ENCODE measurements at regions not wholly inside any gene's neighbourhood (a gene's known extent, or its start where the extent isn't known, plus 50 kb on each side); places are given as distances from the start of the nearest gene placed in this dataset.

DNA sequence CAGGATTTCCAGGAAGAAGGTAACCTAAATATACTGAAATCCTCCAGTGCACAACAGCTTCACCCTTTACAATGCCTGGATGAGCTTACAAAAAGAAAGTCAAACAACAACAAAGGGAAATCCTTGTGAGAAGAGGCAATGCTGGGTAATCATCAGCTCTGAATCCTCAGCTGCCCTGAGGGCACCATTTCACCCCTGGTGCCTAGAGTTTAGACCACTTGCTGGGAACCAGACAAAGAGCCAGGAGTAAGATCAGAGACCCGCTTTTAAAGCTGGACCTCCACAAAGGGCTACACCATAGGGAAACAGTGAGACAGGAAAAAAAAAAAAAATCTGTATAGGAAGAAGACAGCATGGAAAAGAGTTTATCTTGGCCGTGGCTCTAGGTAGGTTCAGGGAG lies 97.0 kb downstream of the FOXI3 start:
- TF ChIP-seq CTCF (IDR thresholded peaks at IDR 0.05 in 2 of 3, conservative IDR thresholded peaks at IDR 0.05 in 1 of 3; ENCODE audit: control insufficient read depth in 2 of 3, extremely low read depth in 1 of 3, insufficient read depth in 1 of 3, low read depth in 3 of 3, low read length in 3 of 3) (no peak), POLR2AphosphoS5 (IDR thresholded peaks at IDR 0.05; ENCODE audit: low read length) (no peak), CBX5 (IDR thresholded peaks at IDR 0.05; ENCODE audit: low read depth) (no peak), ZNF274 (IDR thresholded peaks at IDR 0.05; ENCODE audit: insufficient read depth, insufficient read length) (no peak), USF1 (IDR thresholded peaks at IDR 0.05; ENCODE audit: borderline replicate concordance, extremely low read length, insufficient read depth, low read depth, low read length) (no peak), EZH2 (IDR thresholded peaks at IDR 0.05; ENCODE audit: borderline replicate concordance, control insufficient read depth, low read depth, low read length) (no peak), CEBPB (IDR thresholded peaks at IDR 0.05; ENCODE audit: borderline replicate concordance in 1 of 2, low read depth in 2 of 2, low read length in 2 of 2) (no peak), JUNB (IDR thresholded peaks at IDR 0.05) (no peak), HDAC6 (IDR thresholded peaks at IDR 0.05; ENCODE audit: unreplicated experiment) (no peak)
- TF ChIP-seq, protein P1, sequence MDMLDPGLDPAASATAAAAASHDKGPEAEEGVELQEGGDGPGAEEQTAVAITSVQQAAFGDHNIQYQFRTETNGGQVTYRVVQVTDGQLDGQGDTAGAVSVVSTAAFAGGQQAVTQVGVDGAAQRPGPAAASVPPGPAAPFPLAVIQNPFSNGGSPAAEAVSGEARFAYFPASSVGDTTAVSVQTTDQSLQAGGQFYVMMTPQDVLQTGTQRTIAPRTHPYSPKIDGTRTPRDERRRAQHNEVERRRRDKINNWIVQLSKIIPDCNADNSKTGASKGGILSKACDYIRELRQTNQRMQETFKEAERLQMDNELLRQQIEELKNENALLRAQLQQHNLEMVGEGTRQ (IDR thresholded peaks at IDR 0.05; ENCODE audit: borderline replicate concordance, low read depth, low read length) = no peak
